HepG2 (cell line): ENCODE measurements at regions not wholly inside any gene's neighbourhood (a gene's known extent, or its start where the extent isn't known, plus 50 kb on each side); places are given as distances from the start of the nearest gene placed in this dataset.

ENCODE experiments used
- ARHGAP35 ChIP-seq: sonication (generic); formaldehyde crosslinking; IDR thresholded peaks from 2 replicates; pipeline ENCODE4 v1.9.0; 2022; ENCODE audit warnings: mild to moderate bottlenecking, inconsistent platforms, moderate library complexity, missing genetic modification reagents, borderline replicate concordance
- CTCF ChIP-seq: sonication (generic); formaldehyde crosslinking; IDR thresholded peaks from 2 replicates; pipeline ENCODE4 v1.5.0; 2020; ENCODE audit warnings: mild to moderate bottlenecking, missing genetic modification reagents, moderate library complexity
- PRDM10 ChIP-seq: sonication (generic); formaldehyde crosslinking; IDR thresholded peaks from 2 replicates; pipeline ENCODE4 v1.4.0; 2020; ENCODE audit warnings: low read depth, missing genetic modification reagents
- ZBTB40 ChIP-seq, 2 experiments: fragments of 450-650 bp in 1 of 2; sonication (generic) in 1 of 2; formaldehyde crosslinking in 1 of 2; IDR thresholded peaks; 2 replicates each; pipeline versions ENCODE4 v1.6.1 to v1.8.0; 2016 to 2022; ENCODE audit warnings: antibody characterized with exemption in 1 of 2, mild to moderate bottlenecking in 1 of 2, missing genetic modification reagents in 1 of 2
- ZNF552 ChIP-seq: sonication (generic); formaldehyde crosslinking; IDR thresholded peaks from 2 replicates; pipeline ENCODE4 v1.9.0; 2022; ENCODE audit warnings: missing genetic modification reagents, mild to moderate bottlenecking, borderline replicate concordance
- ZNF572 ChIP-seq: sonication (generic); formaldehyde crosslinking; IDR thresholded peaks from 2 replicates; pipeline ENCODE4 v1.5.1; 2020; ENCODE audit warnings: mild to moderate bottlenecking, missing genetic modification reagents

GRCh38 chr16:76854234-76854633 lies 336.8 kb upstream of the MON1B start:
- no peak for TF ChIP-seq PRDM10 (CRISPR knock-in tag)
- no peak for TF ChIP-seq ARHGAP35 (CRISPR knock-in tag)
- no peak for TF ChIP-seq ZNF552
- no peak for TF ChIP-seq ZNF572 (CRISPR knock-in tag)
- TF ChIP-seq ZBTB40 (IDR thresholded peaks at IDR 0.05), result no peak
- no peak for TF ChIP-seq ZBTB40 (CRISPR knock-in tag; IDR thresholded peaks at IDR 0.05)
- peak; percentile 15; the same call in 1 of the 2 replicates for TF ChIP-seq CTCF (CRISPR knock-in tag)
